K562 (cell line): ENCODE measurements at regions not wholly inside any gene's neighbourhood (a gene's known extent, or its start where the extent isn't known, plus 50 kb on each side); places are given as distances from the start of the nearest gene placed in this dataset.

Experiments
- ATAC-seq: fragments of 200-7000 bp; cut with Tn5 transposase; 3 replicates; pipeline ENCODE4 v1.9.1; 2020; ENCODE audit warnings: moderate library complexity
- BruUV-seq: library from RNA; stranded (reverse); fragments of 400-500 nt; replicated peaks from 2 replicates; lab custom pipeline; 2021; lab: Mats Ljungman, UMichigan
- CTCF ChIA-PET: fragments of 300-600 bp; formaldehyde crosslinking; extraction: SDS; loops from one replicate; lab custom pipeline; 2021; ENCODE audit warnings: low intra/inter-chr PET ratio; lab: Yijun Ruan, JAX
- POLR2A ChIA-PET: fragments of 300-600, 350-650 bp; sonication (Branson Sonifier 250); formaldehyde crosslinking; extraction: SDS; loops from one replicate; lab custom pipeline; 2021; ENCODE audit warnings: antibody characterized with exemption, inconsistent platforms; lab: Yijun Ruan, JAX
- DNase-seq, 4 experiments: peaks; one replicate each; pipeline versions ENCODE4 v3.0.0 to v3.0.0-alpha.2; 2011 to 2018; ENCODE audit warnings: low spot score in 3 of 4, mixed read lengths in 3 of 4; ENCODE audit errors: extremely low read depth in 1 of 4
- FAIRE-seq: peaks from 2 replicates; lab custom pipeline; 2011; peaks lifted over from hg19 to GRCh38; lab: Jason Lieb, UNC
- H2AFZ ChIP-seq: 2 replicates; pipeline ENCODE4 v1.6.0; 2011; ENCODE audit warnings: low read depth, low read length, control low read depth, inconsistent platforms
- H3K27ac ChIP-seq: fragments of 200-600 bp; 3 replicates; pipeline ENCODE4 v1.8.0; 2011; ENCODE audit warnings: low read depth, mild to moderate bottlenecking, control low read depth, inconsistent platforms, low read length, moderate library complexity, mixed read lengths; ENCODE audit errors: extremely low read depth
- H3K27me3 ChIP-seq, 2 experiments: fragments of 300-600 bp in 1 of 2; 2 replicates in 1 of 2; 3 replicates in 1 of 2; pipeline versions ENCODE4 v1.6.0 to v1.8.0; 2011; ENCODE audit warnings: inconsistent platforms in 2 of 2, low read length in 2 of 2, mild to moderate bottlenecking in 1 of 2, mixed read lengths in 1 of 2, moderate library complexity in 1 of 2; ENCODE audit not compliant: control insufficient read depth in 2 of 2, insufficient read depth in 2 of 2
- H3K36me3 ChIP-seq: fragments of 300-600 bp; 3 replicates; pipeline ENCODE4 v1.8.0; 2011; ENCODE audit warnings: mild to moderate bottlenecking, low read length, inconsistent platforms; ENCODE audit not compliant: control insufficient read depth, insufficient read depth
- H3K4me1 ChIP-seq, 2 experiments: fragments of 200-600 bp in 1 of 2; replicated peaks in 1 of 2; 2 replicates in 1 of 2; 3 replicates in 1 of 2; pipeline versions ENCODE4 v1.5.1 to v1.8.0; 2011; ENCODE audit warnings: inconsistent platforms in 2 of 2, low read length in 2 of 2, mild to moderate bottlenecking in 1 of 2, mixed read lengths in 1 of 2, moderate library complexity in 1 of 2; ENCODE audit not compliant: control insufficient read depth in 2 of 2, insufficient read depth in 2 of 2
- H3K4me2 ChIP-seq: 2 replicates; pipeline ENCODE4 v1.6.1; 2011; ENCODE audit warnings: low read length, control low read depth, inconsistent platforms, mixed read lengths; ENCODE audit not compliant: insufficient read depth
- H3K4me3 ChIP-seq: fragments of 200-600 bp; sonication (generic), shearing (Covaris generic); 2 replicates; pipeline ENCODE4 v1.5.1; 2016; ENCODE audit warnings: control low read depth, inconsistent platforms
- H3K79me2 ChIP-seq: fragments of 200-600 bp; 3 replicates; pipeline ENCODE4 v1.8.0; 2011; ENCODE audit warnings: low read length, inconsistent platforms; ENCODE audit not compliant: control insufficient read depth, insufficient read depth
- H3K9ac ChIP-seq, 2 experiments: 2 replicates each; pipeline versions ENCODE4 v1.6.0 to v1.6.1; 2011; ENCODE audit warnings: low read depth in 2 of 2, low read length in 2 of 2, control low read depth in 1 of 2, inconsistent platforms in 1 of 2, mild to moderate bottlenecking in 1 of 2, mixed read lengths in 1 of 2; ENCODE audit not compliant: insufficient read depth in 1 of 2
- H3K9me1 ChIP-seq: one replicate; pipeline ENCODE4 v1.6.0; 2011; ENCODE audit warnings: inconsistent platforms, mild to moderate bottlenecking, low read length, moderate library complexity; ENCODE audit not compliant: control insufficient read depth, insufficient read depth
- H3K9me3 ChIP-seq: replicated peaks from 2 replicates; pipeline ENCODE4 v1.5.1; 2011; ENCODE audit warnings: low read depth, low read length, inconsistent platforms; ENCODE audit not compliant: control insufficient read depth, insufficient read depth
- H4K20me1 ChIP-seq: replicated peaks from 2 replicates; pipeline ENCODE4 v1.6.1; 2011; ENCODE audit warnings: low read length, inconsistent platforms, mixed read lengths; ENCODE audit not compliant: control insufficient read depth, insufficient read depth
- ATF7 ChIP-seq: fragments of 450-650 bp; IDR thresholded peaks from 2 replicates; pipeline ENCODE4 v1.7.1; 2014; ENCODE audit warnings: mild to moderate bottlenecking, moderate library complexity
- BCL6 ChIP-seq: fragments of 250-450 bp; sonication (Bioruptor Pico); IDR thresholded peaks from 2 replicates; pipeline ENCODE4 v1.4.0; 2020
- BDP1 ChIP-seq: IDR thresholded peaks from 3 replicates; pipeline ENCODE4 v1.6.1; 2011; ENCODE audit not compliant: insufficient read length, insufficient read depth
- DDX20 ChIP-seq: fragments of 450-650 bp; IDR thresholded peaks from 2 replicates; pipeline ENCODE4 v1.6.1; 2016; ENCODE audit warnings: missing genetic modification characterization, low read depth, mild to moderate bottlenecking, missing compliant biosample characterization, moderate library complexity
- ELF2 ChIP-seq: fragments of 250-450 bp; sonication (Bioruptor Pico); IDR thresholded peaks from 2 replicates; pipeline ENCODE4 v1.5.0; 2021; ENCODE audit warnings: mild to moderate bottlenecking
- ELF4 ChIP-seq: fragments of 450-650 bp; formaldehyde crosslinking; IDR thresholded peaks from 2 replicates; pipeline ENCODE4 v1.4.0; 2022; ENCODE audit warnings: missing genetic modification characterization
- HNRNPUL1 ChIP-seq: fragments of 200-400 bp; formaldehyde crosslinking; IDR thresholded peaks from 2 replicates; pipeline ENCODE4 v1.6.1; 2017; ENCODE audit warnings: low read length
- ID3 ChIP-seq, 2 experiments: fragments of 250-450 bp in 1 of 2; fragments of 450-650 bp in 1 of 2; sonication (Bioruptor Pico) in 1 of 2; IDR thresholded peaks; 2 replicates each; pipeline versions ENCODE4 v1.6.1 to v1.8.0; 2016 to 2021; ENCODE audit warnings: mild to moderate bottlenecking in 2 of 2, moderate library complexity in 2 of 2, missing compliant biosample characterization in 1 of 2, missing genetic modification characterization in 1 of 2
- KAT2B ChIP-seq: IDR thresholded peaks from one replicate; pipeline ENCODE4 v1.6.1; 2012; ENCODE audit warnings: low read depth, mild to moderate bottlenecking, control low read depth, inconsistent platforms, low read length, moderate library complexity
- MAX ChIP-seq: sonication (generic); formaldehyde crosslinking; IDR thresholded peaks from 2 replicates; pipeline ENCODE4 v1.9.0; 2022; ENCODE audit warnings: mild to moderate bottlenecking, missing genetic modification reagents
- NBN ChIP-seq: fragments of 450-650 bp; IDR thresholded peaks from 2 replicates; pipeline ENCODE4 v1.6.1; 2016; ENCODE audit warnings: low read depth, mild to moderate bottlenecking
- NFATC3 ChIP-seq: fragments of 450-650 bp; IDR thresholded peaks from 2 replicates; pipeline ENCODE4 v1.6.1; 2017; ENCODE audit warnings: mild to moderate bottlenecking
- POLR2AphosphoS2 ChIP-seq: IDR thresholded peaks from 2 replicates; pipeline ENCODE4 v1.6.1; 2012; ENCODE audit warnings: low read length, improper control_type of control experiment
- SNAPC5 ChIP-seq: fragments of 250-450 bp; sonication (Bioruptor Pico); IDR thresholded peaks from 2 replicates; pipeline ENCODE4 v1.8.0; 2021; ENCODE audit warnings: moderate library complexity, mild to moderate bottlenecking, inconsistent platforms
- SRSF3 ChIP-seq: fragments of 200-400 bp; formaldehyde crosslinking; IDR thresholded peaks from 2 replicates; pipeline ENCODE4 v1.6.1; 2016; ENCODE audit warnings: mild to moderate bottlenecking, low read length, moderate library complexity; ENCODE audit not compliant: insufficient read depth
- ZNF134 ChIP-seq: fragments of 250-450 bp; sonication (Bioruptor Pico); conservative IDR thresholded peaks from 2 replicates; pipeline ENCODE4 v1.4.0; 2020
- ZNF280A ChIP-seq: fragments of 450-650 bp; IDR thresholded peaks from 2 replicates; pipeline ENCODE4 v1.6.1; 2018; ENCODE audit warnings: mild to moderate bottlenecking, low read depth; ENCODE audit not compliant: partially characterized antibody
- ZNF282 ChIP-seq: sonication (generic); formaldehyde crosslinking; IDR thresholded peaks from 2 replicates; pipeline ENCODE4 v1.8.1; 2023; ENCODE audit warnings: missing genetic modification reagents
- ZNF785 ChIP-seq: fragments of 250-450 bp; sonication (Bioruptor Pico); IDR thresholded peaks from 2 replicates; pipeline ENCODE4 v1.4.0; 2020; ENCODE audit warnings: mild to moderate bottlenecking
- WGBS: fragments of 100-300 bp; shearing (Covaris generic); methylation state at CpG from one replicate; pipeline ENCODE4 v1.1.6; 2016; ENCODE audit warnings: low coverage, mixed read lengths; ENCODE audit not compliant: insufficient coverage; ENCODE audit errors: missing lambda C conversion rate; 5-methylcytosine and 5-hydroxymethylcytosine counted together
- in situ Hi-C: fragments of 300-500 bp; cut with MboI; formaldehyde crosslinking; loops from 4 replicates; pipeline ENCODE4 v1.15.0; 2018; ENCODE audit warnings: inconsistent platforms, mixed read lengths
- intact Hi-C: fragments of 100-400 bp; cut with micrococcal nuclease; formaldehyde crosslinking; loops from 2 replicates; pipeline ENCODE4 v1.14.2; 2022

- Histone ChIP-seq H3K36me3 (no peaks in the 10 kb centered on the region), H3K27ac (no peak overlapping the region), H3K9me1 (no peaks in the 10 kb centered on the region), H2AFZ (no peak overlapping the region), H3K27me3 (no peaks in the 10 kb centered on the region), H4K20me1 (no peaks in the 10 kb centered on the region), H3K4me2 (no peak overlapping the region), H3K4me3 (no peak overlapping the region), H3K79me2 (no peaks in the 10 kb centered on the region), H3K9ac (no peak overlapping the region), H3K9me3 (no peaks in the 10 kb centered on the region), H3K4me1 (no peaks in the 10 kb centered on the region)
- in situ Hi-C loops (no loop called here), intact Hi-C loops (no loop called here)
- no TSS peak for BruUV-seq
- FAIRE-seq (no peak), ATAC-seq (no peak), DNase-seq (no peak)
- ChIA-PET CTCF (no interaction called here), POLR2A (no interaction called here)
- TF ChIP-seq ID3 (CRISPR knock-in tag; IDR thresholded peaks at IDR 0.05) (no peak), ID3 (tag; IDR thresholded peaks at IDR 0.05) (no peak), ATF7 (no peak), SNAPC5 (CRISPR knock-in tag) (no peak), BDP1 (no peak), ZNF280A (no peak), DDX20 (tag) (no peak), BCL6 (CRISPR knock-in tag) (no peak), ZNF134 (CRISPR knock-in tag) (no peak), POLR2AphosphoS2 (no peak), ZNF282 (no peak), NFATC3 (no peak), MAX (no peak), ELF4 (no peak), HNRNPUL1 (no peak), ZNF785 (no peak), NBN (no peak), ELF2 (no peak), KAT2B (no peak), SRSF3 (no peak)
- 0% methylated on average over 3 of the region's 3 CpGs for WGBS
Measured at GRCh38 chr2:226154610-226155009, 645.0 kb downstream of the IRS1 start.
